Dendritic cell treated with granulocyte-macrophage colony-stimulating factor and Interleukin-4, amounts not matched to agents 40 ng/mL and 50 ng/mL, for 4 days (primary cell): ENCODE measurements at regions not wholly inside any gene's neighbourhood (a gene's known extent, or its start where the extent isn't known, plus 50 kb on each side); places are given as distances from the start of the nearest gene placed in this dataset.
A peak's percentile ranks its signal among the peaks of the same experiment; 100 is the strongest.
"Not testable (repeated sequence)": the region's sequence is repeated elsewhere in the genome, so short reads cannot be mapped to it uniquely, and the experiment has no call there.

Source experiments
- H3K27ac Mint-ChIP-seq: one replicate; pipeline ENCODE4 v1.8.0; 2022; ENCODE audit warnings: mild to moderate bottlenecking, mixed read lengths
- H3K27me3 Mint-ChIP-seq: one replicate; pipeline ENCODE4 v1.8.0; 2022; ENCODE audit warnings: mild to moderate bottlenecking, mixed read lengths
- H3K36me3 Mint-ChIP-seq: one replicate; pipeline ENCODE4 v1.8.0; 2022; ENCODE audit warnings: low read depth, mixed read lengths
- H3K4me1 Mint-ChIP-seq: one replicate; pipeline ENCODE4 v1.8.0; 2022; ENCODE audit warnings: low read depth, mixed read lengths
- H3K4me3 Mint-ChIP-seq: one replicate; pipeline ENCODE4 v1.8.0; 2022; ENCODE audit warnings: mild to moderate bottlenecking, moderate library complexity, mixed read lengths
- H3K9me3 Mint-ChIP-seq: one replicate; pipeline ENCODE4 v1.8.0; 2022; ENCODE audit warnings: mixed read lengths
- intact Hi-C: fragments of 100-400 bp; cut with micrococcal nuclease; formaldehyde crosslinking; loops from one replicate; pipeline ENCODE4 v1.15.0; 2022

- H3K27me3 Mint-ChIP-seq: peaks cover 6% of the 10 kb centered on the region
- peaks cover 55% of the 10 kb centered on the region for H3K4me1 Mint-ChIP-seq
- no peaks in the 10 kb centered on the region for H3K9me3 Mint-ChIP-seq
- intact Hi-C loops: loop anchor here (2.0 kb wide), 1 partner anchor 28 kb away; no protein-coding TSS in a partner anchor
- no peak overlapping the region for H3K4me3 Mint-ChIP-seq
- peak overlapping the region; percentile 27 for H3K27ac Mint-ChIP-seq
- no peaks in the 10 kb centered on the region for H3K36me3 Mint-ChIP-seq
Measured at GRCh38 chr18:35808796-35809195, 163.7 kb upstream of the RMP24 start.

GRCh38 chr18:35810520-35810919 is 162.0 kb upstream of the RMP24 start:
- H3K9me3 Mint-ChIP-seq: no peaks in the 10 kb centered on the region
- no peak overlapping the region for H3K27ac Mint-ChIP-seq
- peaks cover 6% of the 10 kb centered on the region for H3K27me3 Mint-ChIP-seq
- H3K4me3 Mint-ChIP-seq: no peak overlapping the region
- H3K4me1 Mint-ChIP-seq: peaks cover 55% of the 10 kb centered on the region
- intact Hi-C loops: no loop called here
- H3K36me3 Mint-ChIP-seq: no peaks in the 10 kb centered on the region

DNA sequence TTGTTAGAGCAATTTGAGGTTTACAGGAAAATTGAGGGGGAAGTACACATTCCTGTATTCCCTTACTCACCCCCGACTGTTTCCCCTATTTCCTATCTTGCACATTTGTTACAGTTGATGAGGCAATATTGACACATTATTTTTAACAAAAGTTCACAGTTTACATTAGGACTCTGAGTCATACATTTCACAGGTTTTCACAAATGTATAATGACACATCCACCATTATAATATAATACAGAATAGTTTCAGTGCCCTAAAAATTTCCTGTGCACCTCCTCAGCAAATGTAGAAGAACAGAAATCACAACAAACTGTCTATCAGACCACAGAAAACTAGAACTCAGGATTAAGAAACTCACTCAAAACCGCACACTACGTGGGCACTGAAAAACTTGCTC is 160.6 kb upstream of the RMP24 start:
- Mint-ChIP-seq H3K9me3 (no peaks in the 10 kb centered on the region), H3K4me1 (peaks cover 55% of the 10 kb centered on the region), H3K4me3 (no peak overlapping the region), H3K36me3 (no peaks in the 10 kb centered on the region), H3K27ac (no peak overlapping the region), H3K27me3 (no peaks in the 10 kb centered on the region)
- intact Hi-C loops: no loop called here

DNA sequence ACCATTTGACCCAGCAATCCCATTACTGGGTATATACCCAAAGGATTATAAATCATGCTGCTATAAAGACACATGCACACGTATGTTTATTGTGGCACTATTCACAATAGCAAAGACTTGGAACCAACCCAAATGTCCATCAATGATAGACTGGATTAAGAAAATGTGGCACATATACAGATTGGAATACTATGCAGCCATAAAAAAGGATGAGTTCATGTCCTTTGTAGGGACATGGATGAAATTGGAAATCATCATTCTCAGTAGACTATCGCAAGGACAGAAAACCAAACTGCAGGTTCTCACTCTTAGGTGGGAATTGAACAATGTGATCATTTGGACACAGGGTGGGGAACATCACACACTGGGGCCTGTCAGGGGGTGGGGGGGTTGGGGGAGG is 157.5 kb upstream of the RMP24 start:
- H3K9me3 Mint-ChIP-seq, intact Hi-C loops, H3K4me3 Mint-ChIP-seq, H3K27me3 Mint-ChIP-seq, H3K27ac Mint-ChIP-seq, H3K36me3 Mint-ChIP-seq: not testable (repeated sequence)
- H3K4me1 Mint-ChIP-seq: peaks cover 35% of the 10 kb centered on the region

DNA sequence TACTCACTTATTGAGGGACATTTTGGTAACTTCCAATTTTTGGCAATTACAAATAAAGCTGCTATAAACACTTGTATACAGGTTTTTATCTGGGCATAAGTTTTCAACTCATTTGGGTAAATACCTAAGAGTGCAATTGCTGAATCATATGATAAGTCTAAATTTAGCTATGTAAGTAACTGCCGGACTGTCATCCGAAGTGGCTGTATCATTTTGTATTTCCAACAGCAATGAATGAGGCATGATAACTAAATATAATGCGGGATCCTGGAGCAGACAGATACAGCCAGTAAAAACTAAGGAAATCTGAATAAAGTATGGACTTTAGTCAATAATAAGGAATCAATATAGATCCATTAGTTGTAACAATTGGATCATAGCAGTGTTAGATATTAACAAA is 156.5 kb upstream of the RMP24 start:
- peaks cover 2% of the 10 kb centered on the region for H3K27me3 Mint-ChIP-seq
- no peaks in the 10 kb centered on the region for H3K36me3 Mint-ChIP-seq
- peaks cover 26% of the 10 kb centered on the region for H3K4me1 Mint-ChIP-seq
- H3K27ac Mint-ChIP-seq: no peak overlapping the region
- H3K9me3 Mint-ChIP-seq: no peaks in the 10 kb centered on the region
- H3K4me3 Mint-ChIP-seq: no peak overlapping the region
- intact Hi-C loops: no loop called here

GRCh38 chr18:35817604-35818352 is 154.7 kb upstream of the RMP24 start:
- H3K4me1 Mint-ChIP-seq: peaks cover 15% of the 10 kb centered on the region
- H3K9me3 Mint-ChIP-seq: no peaks in the 10 kb centered on the region
- H3K4me3 Mint-ChIP-seq: no peak overlapping the region
- intact Hi-C loops: no loop called here
- H3K36me3 Mint-ChIP-seq: no peaks in the 10 kb centered on the region
- peaks cover 2% of the 10 kb centered on the region for H3K27me3 Mint-ChIP-seq
- H3K27ac Mint-ChIP-seq: no peak overlapping the region

DNA sequence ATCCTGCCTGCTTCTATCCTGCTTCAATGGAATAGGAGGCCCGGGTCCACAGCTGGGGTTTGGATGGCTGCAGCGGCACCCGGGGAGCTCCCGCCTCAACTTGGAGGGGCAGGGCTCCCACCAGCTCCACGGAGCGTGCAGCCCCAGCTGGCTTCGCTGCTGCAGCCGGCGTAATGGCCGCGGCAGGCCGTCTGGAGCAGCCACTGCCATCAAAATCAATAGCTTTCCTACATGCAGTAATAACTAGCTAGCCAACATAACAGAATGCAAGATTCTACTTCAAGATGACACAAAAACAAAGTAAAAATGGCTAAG is 154.2 kb upstream of the RMP24 start:
- intact Hi-C loops: no loop called here
- Mint-ChIP-seq H3K4me3 (no peak overlapping the region), H3K27me3 (peaks cover 2% of the 10 kb centered on the region)

GRCh38 chr18:35822413-35822812 is 150.1 kb upstream of the RMP24 start:
- intact Hi-C loops: no loop called here
- H3K27me3 Mint-ChIP-seq: peaks cover 2% of the 10 kb centered on the region
- H3K27ac Mint-ChIP-seq: no peak overlapping the region
- H3K9me3 Mint-ChIP-seq: no peaks in the 10 kb centered on the region
- H3K4me1 Mint-ChIP-seq: peaks cover 7% of the 10 kb centered on the region
- H3K36me3 Mint-ChIP-seq: no peaks in the 10 kb centered on the region
- no peak overlapping the region for H3K4me3 Mint-ChIP-seq

More for the DNA sequence above, 154.2 kb upstream of the RMP24 start:
- peaks cover 11% of the 10 kb centered on the region for H3K4me1 Mint-ChIP-seq
- no peaks in the 10 kb centered on the region for H3K36me3 Mint-ChIP-seq
- H3K27ac Mint-ChIP-seq: no peak overlapping the region
- H3K9me3 Mint-ChIP-seq: no peaks in the 10 kb centered on the region

DNA sequence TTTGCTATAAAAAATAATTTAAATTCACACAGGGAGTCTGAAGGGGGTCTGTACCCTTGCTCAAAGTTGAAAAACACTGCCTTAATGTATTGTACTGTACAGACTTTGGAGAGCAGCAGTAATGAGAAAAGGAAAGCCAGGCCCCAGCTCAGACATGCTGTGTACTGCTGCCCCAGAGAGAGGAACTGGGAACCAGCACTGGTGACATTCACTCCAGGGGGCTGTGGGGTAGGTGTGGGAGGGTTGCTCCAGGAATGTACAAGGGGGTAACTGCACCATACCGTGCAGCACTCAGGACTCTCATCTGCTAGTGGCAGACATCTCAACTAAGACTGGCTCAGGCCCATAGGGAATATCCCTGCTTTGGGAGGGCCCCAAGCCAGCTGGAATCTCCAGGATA is 146.0 kb upstream of the RMP24 start:
- no peak overlapping the region for H3K4me3 Mint-ChIP-seq
- peaks cover 2% of the 10 kb centered on the region for H3K27me3 Mint-ChIP-seq
- H3K27ac Mint-ChIP-seq: no peak overlapping the region
- H3K9me3 Mint-ChIP-seq: peaks cover 15% of the 10 kb centered on the region
- intact Hi-C loops: no loop called here
- peaks cover 38% of the 10 kb centered on the region for H3K4me1 Mint-ChIP-seq
- H3K36me3 Mint-ChIP-seq: no peaks in the 10 kb centered on the region

DNA sequence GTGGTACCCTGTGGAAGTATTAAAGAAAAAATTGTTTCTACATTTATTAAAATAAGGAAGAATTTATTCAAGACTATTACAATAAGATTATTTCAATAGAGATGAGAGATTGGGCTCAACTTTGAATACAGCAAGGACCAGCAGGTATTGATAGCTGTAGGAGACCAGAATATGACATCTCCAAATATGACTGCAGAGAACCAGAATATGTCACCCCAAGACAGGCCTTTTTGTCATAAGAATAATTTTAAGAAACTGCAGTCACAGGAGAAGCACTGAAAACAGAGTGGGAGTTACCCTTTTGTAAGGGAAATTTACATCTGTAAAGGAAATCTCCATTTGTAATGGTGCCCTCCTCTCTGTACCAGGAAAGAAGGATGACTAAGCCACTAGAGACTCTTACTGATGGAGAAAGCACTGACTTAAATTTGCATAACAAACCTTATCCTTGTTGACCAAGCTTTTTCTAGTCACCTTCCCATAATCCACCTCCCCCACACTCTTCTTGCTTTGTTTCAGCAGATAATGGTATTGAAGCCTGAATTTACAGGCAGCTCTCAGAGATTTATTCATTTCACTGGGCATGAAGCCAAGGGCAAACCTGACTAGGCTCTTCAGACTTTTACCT is 145.1 kb upstream of the RMP24 start:
- H3K4me1 Mint-ChIP-seq: peaks cover 42% of the 10 kb centered on the region
- H3K27me3 Mint-ChIP-seq: peaks cover 2% of the 10 kb centered on the region
- no peak overlapping the region for H3K4me3 Mint-ChIP-seq
- peaks cover 6% of the 10 kb centered on the region for H3K36me3 Mint-ChIP-seq
- no peak overlapping the region for H3K27ac Mint-ChIP-seq
- intact Hi-C loops: no loop called here
- peaks cover 24% of the 10 kb centered on the region for H3K9me3 Mint-ChIP-seq

- peaks cover 10% of the 10 kb centered on the region for H3K36me3 Mint-ChIP-seq
- H3K9me3 Mint-ChIP-seq: peaks cover 29% of the 10 kb centered on the region
- no peak overlapping the region for H3K4me3 Mint-ChIP-seq
- peaks cover 2% of the 10 kb centered on the region for H3K27me3 Mint-ChIP-seq
- H3K4me1 Mint-ChIP-seq: peaks cover 44% of the 10 kb centered on the region
- intact Hi-C loops: no loop called here
- no peak overlapping the region for H3K27ac Mint-ChIP-seq
Measured at GRCh38 chr18:35827903-35828275, 144.6 kb upstream of the RMP24 start.

DNA sequence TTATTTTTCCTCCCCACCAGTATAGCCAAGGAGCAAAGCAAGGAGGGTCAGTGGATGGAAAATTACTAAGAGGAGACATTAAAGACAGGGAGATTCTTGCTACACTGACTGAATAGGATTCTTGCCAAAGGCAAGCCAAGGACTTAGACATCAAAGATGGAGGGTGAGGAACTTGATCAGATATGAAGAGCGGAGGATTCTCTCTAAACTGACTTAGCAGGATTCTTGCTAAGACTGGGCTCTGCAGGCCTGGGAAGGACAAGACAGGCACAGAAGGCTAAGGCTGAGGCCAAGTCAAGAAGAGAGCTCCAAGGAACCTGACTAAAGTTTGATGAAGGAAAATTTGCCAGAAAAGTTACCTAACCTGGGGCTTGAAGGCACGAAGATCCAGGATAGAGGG is 143.9 kb upstream of the RMP24 start:
- H3K4me1 Mint-ChIP-seq: peaks cover 51% of the 10 kb centered on the region
- H3K27ac Mint-ChIP-seq: no peak overlapping the region
- peaks cover 2% of the 10 kb centered on the region for H3K27me3 Mint-ChIP-seq
- H3K9me3 Mint-ChIP-seq: peaks cover 36% of the 10 kb centered on the region
- intact Hi-C loops: no loop called here
- no peak overlapping the region for H3K4me3 Mint-ChIP-seq
- peaks cover 10% of the 10 kb centered on the region for H3K36me3 Mint-ChIP-seq

DNA sequence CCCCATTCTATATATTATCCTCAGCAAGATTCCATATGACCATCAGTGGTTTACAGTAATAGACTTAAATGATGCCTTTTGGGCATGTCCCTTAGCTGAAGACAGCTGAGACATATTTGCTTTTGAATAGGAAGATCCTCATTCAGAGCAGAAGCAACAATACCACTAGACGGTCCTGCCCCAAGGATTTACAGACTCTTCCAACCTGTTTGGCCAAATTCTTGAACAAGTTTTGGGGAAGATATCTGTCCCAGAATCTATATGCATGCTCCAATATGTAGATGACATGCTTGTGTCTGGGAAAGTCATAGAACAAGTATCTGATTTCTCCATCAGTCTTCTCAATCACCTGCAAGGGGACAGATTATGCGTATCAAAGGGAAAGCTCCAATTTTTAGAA is 137.1 kb upstream of the RMP24 start:
- peaks cover 2% of the 10 kb centered on the region for H3K27me3 Mint-ChIP-seq
- H3K9me3 Mint-ChIP-seq: peaks cover 28% of the 10 kb centered on the region
- H3K4me1 Mint-ChIP-seq: peaks cover 71% of the 10 kb centered on the region
- no peak overlapping the region for H3K4me3 Mint-ChIP-seq
- H3K27ac Mint-ChIP-seq: peak overlapping the region; percentile 70
- intact Hi-C loops: no loop called here
- H3K36me3 Mint-ChIP-seq: peaks cover 10% of the 10 kb centered on the region

- intact Hi-C loops: loop anchor here (2.0 kb wide), 1 partner anchor 27 kb away; no protein-coding TSS in a partner anchor
- H3K27ac Mint-ChIP-seq: peak overlapping the region; percentile 70
- H3K4me1 Mint-ChIP-seq: peaks cover 67% of the 10 kb centered on the region
- no peaks in the 10 kb centered on the region for H3K27me3 Mint-ChIP-seq
- peaks cover 33% of the 10 kb centered on the region for H3K9me3 Mint-ChIP-seq
- peaks cover 10% of the 10 kb centered on the region for H3K36me3 Mint-ChIP-seq
- H3K4me3 Mint-ChIP-seq: no peak overlapping the region
Measured at GRCh38 chr18:35835833-35836232, 136.6 kb upstream of the RMP24 start.

DNA sequence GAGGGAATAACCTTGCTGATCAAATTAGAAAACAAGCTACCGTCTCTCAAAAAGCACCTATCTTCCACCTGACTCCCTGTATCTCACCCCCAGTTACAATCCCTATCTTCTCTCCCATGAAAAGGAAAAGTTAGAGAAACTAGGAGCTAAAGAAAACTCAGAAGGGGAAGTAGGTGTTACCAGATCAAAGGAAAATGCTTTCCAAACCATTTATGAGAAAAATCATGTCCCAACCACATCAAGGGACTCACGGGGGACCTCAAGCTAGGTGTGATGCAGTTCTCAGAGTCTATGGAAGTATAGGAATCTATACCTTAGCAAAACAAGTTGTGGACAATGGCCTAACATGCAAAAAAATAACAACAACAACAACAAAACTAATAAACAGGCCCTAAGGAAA is 135.5 kb upstream of the RMP24 start:
- Mint-ChIP-seq H3K36me3 (peaks cover 9% of the 10 kb centered on the region), H3K27ac (no peak overlapping the region), H3K4me1 (peaks cover 65% of the 10 kb centered on the region), H3K9me3 (peaks cover 33% of the 10 kb centered on the region), H3K4me3 (no peak overlapping the region), H3K27me3 (no peaks in the 10 kb centered on the region)
- intact Hi-C loops: loop anchor here (2.0 kb wide), 1 partner anchor 28 kb away; no protein-coding TSS in a partner anchor
